Stomach (tissue), 8 donors: ENCODE measurements at regions not wholly inside any gene's neighbourhood (a gene's known extent, or its start where the extent isn't known, plus 50 kb on each side); places are given as distances from the start of the nearest gene placed in this dataset.

Experiments
- DNase-seq, 2 donors: peaks; one replicate each; pipeline versions ENCODE4 v3.0.0 to v3.0.0-alpha.2; 2013 to 2019
- H3K27ac ChIP-seq, 5 donors: fragments of 200-600 bp in 4 of 5; sonication (generic) in 4 of 5; one replicate each; pipeline ENCODE4 v1.5.1; 2013 to 2019; ENCODE audit warnings: mild to moderate bottlenecking in 1 of 5, moderate library complexity in 1 of 5
- H3K27me3 ChIP-seq, 3 donors: fragments of 200-600 bp; sonication (generic); one replicate each; pipeline ENCODE4 v1.5.1; 2017 to 2019; ENCODE audit warnings: mixed run types in 1 of 3
- H3K36me3 ChIP-seq, 4 donors: fragments of 200-600 bp; sonication (generic); 1 replicate in 3 of 4; 2 replicates in 1 of 4; pipeline ENCODE4 v1.5.1; 2016 to 2019
- H3K4me1 ChIP-seq, 4 donors: fragments of 200-600 bp; sonication (generic); one replicate each; pipeline ENCODE4 v1.5.1; 2016 to 2019
- H3K4me3 ChIP-seq, 4 donors: fragments of 200-600 bp; sonication (generic) in 3 of 4; one replicate each; pipeline ENCODE4 v1.5.1; 2016 to 2019; ENCODE audit warnings: mild to moderate bottlenecking in 1 of 4
- H3K9me3 ChIP-seq, 4 donors: fragments of 200-600 bp; sonication (generic); one replicate each; pipeline ENCODE4 v1.5.1; 2016 to 2019
- CTCF ChIP-seq, 7 experiments: fragments of 450-650 bp in 4 of 7; fragments of 200-600 bp in 3 of 7; sonication (generic) in 3 of 7; IDR thresholded peaks; one replicate each; pipeline ENCODE4 v1.5.1; 2016 to 2019; ENCODE audit warnings: antibody characterized with exemption in 7 of 7, control low read depth in 2 of 7, mild to moderate bottlenecking in 1 of 7
- EP300 ChIP-seq: sonication (generic); formaldehyde crosslinking; IDR thresholded peaks from one replicate; pipeline ENCODE4 v1.6.1; 2017; ENCODE audit warnings: antibody characterized with exemption
- POLR2A ChIP-seq, 4 donors: fragments of 450-650 bp; IDR thresholded peaks; one replicate each; pipeline ENCODE4 v1.6.1; 2016; ENCODE audit warnings: antibody characterized with exemption in 4 of 4, control low read depth in 2 of 4, mild to moderate bottlenecking in 1 of 4, moderate library complexity in 1 of 4
- POLR2AphosphoS5 ChIP-seq, 3 donors: sonication (generic); formaldehyde crosslinking; IDR thresholded peaks; one replicate each; pipeline ENCODE4 v1.6.1; 2016; ENCODE audit warnings: antibody characterized with exemption in 3 of 3
- WGBS, 5 donors: extraction: QIAGEN DNeasy Blood & Tissue Kit in 3 of 5; methylation state at CpG; one replicate each; pipeline versions ENCODE4 v1.1.5 to v1.1.7; 2013 to 2018; 5-methylcytosine and 5-hydroxymethylcytosine counted together
- intact Hi-C: fragments of 100-400 bp; cut with DNase I; formaldehyde crosslinking; loops from one replicate; pipeline ENCODE4 v1.15.1; 2023; ENCODE audit warnings: low total_unique reads
- donor health status: healthy with polysubstance abuse.
- donor health status: Bipolar disorder and iron deficiency.
- donor health status: healthy.

- no peaks in the 10 kb centered on the region for H3K4me1 ChIP-seq
- no peak for TF ChIP-seq EP300
- no peak for TF ChIP-seq CTCF (IDR thresholded peaks at IDR 0.05)
- no peak for TF ChIP-seq POLR2AphosphoS5 (IDR thresholded peaks at IDR 0.05)
- no peak for TF ChIP-seq POLR2A (IDR thresholded peaks at IDR 0.05)
- H3K4me3 ChIP-seq = no peak overlapping the region
- DNase-seq = no peak
- no peak overlapping the region for H3K27ac ChIP-seq
- no peaks in the 10 kb centered on the region for H3K27me3 ChIP-seq
- 63 to 75% (median 69%) methylated on average over 3 of the region's 3 CpGs for WGBS, 5 donors
- no peaks in the 10 kb centered on the region for H3K36me3 ChIP-seq
- intact Hi-C loops = no loop called here
- H3K9me3 ChIP-seq = no peaks in the 10 kb centered on the region
These were observed 287.2 kb upstream of the KCNH8 start for GRCh38 chr3:18861137-18861536.

GRCh38 chr3:18853269-18853668 is 295.0 kb upstream of the KCNH8 start:
- WGBS, 5 donors = 64 to 89% (median 72%) methylated on average over 1 of the region's 1 CpG
- TF ChIP-seq EP300 (no peak), POLR2A (IDR thresholded peaks at IDR 0.05) (no peak), CTCF (IDR thresholded peaks at IDR 0.05) (no peak), POLR2AphosphoS5 (IDR thresholded peaks at IDR 0.05) (no peak)
- intact Hi-C loops = no loop called here

GRCh38 chr3:18847583-18848197 is 300.6 kb upstream of the KCNH8 start:
- H3K4me3 ChIP-seq = no peak overlapping the region
- H3K27ac ChIP-seq = no peak overlapping the region
- no peaks in the 10 kb centered on the region for H3K36me3 ChIP-seq
- no peak for TF ChIP-seq EP300
- peak in 2 of 7 experiments; percentile 33 to 34 for TF ChIP-seq CTCF (IDR thresholded peaks at IDR 0.05)
- no peaks in the 10 kb centered on the region for H3K9me3 ChIP-seq
- no peaks in the 10 kb centered on the region for H3K27me3 ChIP-seq
- 45 to 55% (median 52%) methylated on average over 5 of the region's 5 CpGs for WGBS, 5 donors
- H3K4me1 ChIP-seq = no peaks in the 10 kb centered on the region
- no peak for DNase-seq
- intact Hi-C loops = no loop called here

More at GRCh38 chr3:18853269-18853668, 295.0 kb upstream of the KCNH8 start:
- Histone ChIP-seq H3K4me1 (no peaks in the 10 kb centered on the region), H3K27ac (no peak overlapping the region), H3K9me3 (no peaks in the 10 kb centered on the region), H3K4me3 (no peak overlapping the region), H3K27me3 (no peaks in the 10 kb centered on the region), H3K36me3 (no peaks in the 10 kb centered on the region)
- DNase-seq = no peak

GRCh38 chr3:18843983-18844382 is 304.3 kb upstream of the KCNH8 start:
- WGBS, 5 donors = 29 to 56% (median 50%) methylated on average over 1 of the region's 1 CpG
- Histone ChIP-seq H3K27ac (no peak overlapping the region), H3K4me1 (no peaks in the 10 kb centered on the region), H3K27me3 (no peaks in the 10 kb centered on the region), H3K36me3 (no peaks in the 10 kb centered on the region), H3K9me3 (no peaks in the 10 kb centered on the region), H3K4me3 (no peak overlapping the region)
- DNase-seq = no peak
- TF ChIP-seq POLR2AphosphoS5 (IDR thresholded peaks at IDR 0.05) = no peak
- no peak for TF ChIP-seq EP300
- TF ChIP-seq CTCF (IDR thresholded peaks at IDR 0.05) = no peak
- no peak for TF ChIP-seq POLR2A (IDR thresholded peaks at IDR 0.05)
- intact Hi-C loops = no loop called here
